Hematopoietic multipotent progenitor cell (in vitro differentiated cells): ENCODE measurements at regions not wholly inside any gene's neighbourhood (a gene's known extent, or its start where the extent isn't known, plus 50 kb on each side); places are given as distances from the start of the nearest gene placed in this dataset.
A peak's percentile ranks its signal among the peaks of the same experiment; 100 is the strongest.
"Not testable (repeated sequence)": the region's sequence is repeated elsewhere in the genome, so short reads cannot be mapped to it uniquely, and the experiment has no call there.

Experiments used
- DNase-seq, 3 donors: peaks; one replicate each; pipeline ENCODE4 v3.0.0-alpha.2; 2011 to 2015; ENCODE audit warnings: low read depth in 2 of 3, low spot score in 2 of 3

DNA sequence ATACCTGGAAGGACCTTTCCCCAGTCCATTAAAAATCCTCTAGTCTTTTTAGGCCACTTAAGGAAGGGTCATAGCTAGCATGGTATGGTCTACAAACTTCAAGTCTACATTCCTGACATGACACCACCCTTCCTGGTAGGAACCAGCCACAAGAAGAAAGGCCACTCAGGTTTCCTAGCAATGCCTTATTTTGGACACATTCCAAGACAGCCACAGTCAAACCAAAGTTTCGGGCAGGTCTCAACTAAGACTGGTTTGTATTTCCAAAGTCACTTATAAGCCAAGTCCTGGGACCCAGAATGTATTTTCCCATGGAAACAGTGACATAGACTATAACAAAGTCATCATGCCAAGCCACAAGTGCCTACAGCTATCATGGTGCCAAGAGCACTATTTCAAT, 50.6 kb upstream of the SLC44A3 start:
- no peak for DNase-seq

DNA sequence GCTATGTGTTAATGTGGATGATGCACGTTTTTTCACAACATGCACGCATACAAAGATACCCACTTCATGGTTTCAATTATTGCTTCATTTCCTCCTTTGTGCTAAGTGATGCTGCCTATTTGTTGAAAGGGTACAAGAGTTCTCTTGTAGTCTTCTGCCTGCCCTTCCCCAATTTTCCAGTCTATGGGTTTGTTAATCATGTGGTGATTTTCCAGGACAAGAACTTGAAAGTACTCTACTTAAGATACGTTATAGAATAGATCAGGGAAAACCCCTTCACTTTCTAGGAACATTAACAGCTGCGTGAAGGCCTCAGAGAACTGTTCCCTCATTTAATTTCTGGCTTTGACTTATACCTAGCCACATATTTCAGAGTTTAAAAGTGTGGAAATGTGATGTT, 52.1 kb upstream of the SLC44A3 start:
- DNase-seq, result no peak

DNA sequence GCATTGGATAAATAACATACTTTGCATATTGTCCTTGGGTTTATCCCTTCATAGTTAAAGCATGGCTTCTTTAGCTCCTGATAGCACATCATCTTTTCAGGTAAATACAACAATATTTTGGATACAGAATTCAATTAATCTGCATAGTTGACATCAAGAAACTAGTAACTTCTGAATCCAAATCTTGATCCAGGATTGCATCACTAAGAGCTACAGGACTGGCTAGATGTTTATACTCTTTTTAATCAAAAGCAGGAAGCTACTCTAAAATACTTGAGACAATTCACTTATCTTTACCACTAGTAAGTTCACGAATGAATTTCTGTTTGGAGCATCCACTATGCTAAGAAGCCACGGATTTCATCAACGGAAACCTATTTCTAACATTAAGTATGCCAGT, 54.2 kb upstream of the SLC44A3 start:
- DNase-seq, result no peak

DNA sequence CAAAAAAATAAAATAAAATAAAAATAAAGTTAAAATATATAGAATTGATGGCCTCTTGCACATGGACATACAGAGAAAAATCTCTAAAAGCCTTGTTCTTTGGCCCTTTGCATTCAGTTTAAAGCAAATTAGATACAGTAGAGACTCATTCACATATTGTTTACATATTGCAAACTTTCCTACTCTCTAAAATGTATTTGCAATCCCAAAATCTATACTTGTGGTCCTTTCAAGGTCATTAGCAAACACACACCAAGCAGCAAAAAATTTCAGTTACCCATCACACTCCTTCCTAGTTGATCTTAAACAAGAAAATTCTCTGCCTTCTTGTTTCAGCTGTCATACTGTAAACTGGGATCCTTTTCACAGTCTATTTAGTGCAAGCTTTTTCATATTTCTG, 61.0 kb upstream of the SLC44A3 start:
- DNase-seq, result no peak

DNA sequence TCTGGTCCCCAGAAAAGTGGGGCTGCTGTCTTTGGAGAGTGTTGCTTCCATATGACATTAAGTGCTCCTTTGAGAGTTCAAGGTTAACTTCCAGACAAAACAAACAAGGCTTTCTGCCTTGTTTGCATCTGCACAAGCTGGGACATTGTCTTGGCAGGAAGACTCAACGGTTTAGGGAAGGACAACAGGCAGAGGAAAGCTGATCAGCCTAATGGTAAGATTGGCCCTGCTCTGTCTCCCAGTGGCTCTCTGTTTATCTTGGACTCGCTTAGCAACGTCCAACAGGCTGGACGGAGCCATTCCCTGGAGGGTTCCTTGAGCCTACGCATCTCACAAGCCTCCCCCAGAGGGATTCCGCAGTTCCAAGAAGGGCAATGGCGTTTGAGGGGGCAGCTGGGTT, 62.2 kb upstream of the SLC44A3 start:
- DNase-seq, result no peak

DNA sequence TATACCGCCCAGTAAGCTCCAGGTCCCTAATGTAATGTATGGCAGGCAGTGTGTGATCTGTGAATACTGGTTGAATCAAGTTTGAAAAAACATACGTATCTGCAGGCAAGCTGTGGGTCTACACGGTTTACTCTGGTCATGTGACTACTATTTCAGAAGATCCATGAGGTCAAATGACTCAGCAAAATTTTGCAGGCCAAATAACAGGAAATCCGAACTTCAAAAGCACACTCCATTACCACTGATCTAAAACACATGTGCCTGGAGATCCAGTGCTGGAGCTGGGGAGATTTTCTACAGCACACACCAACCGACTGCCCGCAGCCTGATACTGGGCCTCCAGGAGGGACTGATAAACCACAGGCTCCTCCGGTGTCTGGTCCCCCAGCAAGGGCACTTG, 64.5 kb upstream of the SLC44A3 start:
- peak in 2 of 3 donors; percentile 86 to 93 for DNase-seq

DNA sequence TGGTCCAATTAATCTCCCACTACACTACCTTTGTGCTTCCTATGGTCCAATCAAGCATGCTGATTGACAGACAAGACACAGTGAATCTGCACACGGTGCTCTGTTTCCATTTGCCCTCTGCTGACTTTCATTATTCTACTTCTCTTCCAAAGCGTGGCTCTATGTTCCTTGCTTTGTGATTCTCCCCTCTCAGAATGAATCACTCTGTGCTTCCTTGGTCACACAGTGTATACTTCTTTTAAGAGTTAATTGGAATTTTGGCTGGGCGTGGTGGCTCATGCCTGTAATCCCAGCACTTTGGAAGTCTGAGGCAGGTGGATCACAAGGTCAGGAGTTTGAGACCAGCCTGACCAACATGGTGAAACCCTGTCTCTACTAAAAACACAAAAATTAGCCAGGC, 65.1 kb upstream of the SLC44A3 start:
- not testable (repeated sequence) for DNase-seq

DNA sequence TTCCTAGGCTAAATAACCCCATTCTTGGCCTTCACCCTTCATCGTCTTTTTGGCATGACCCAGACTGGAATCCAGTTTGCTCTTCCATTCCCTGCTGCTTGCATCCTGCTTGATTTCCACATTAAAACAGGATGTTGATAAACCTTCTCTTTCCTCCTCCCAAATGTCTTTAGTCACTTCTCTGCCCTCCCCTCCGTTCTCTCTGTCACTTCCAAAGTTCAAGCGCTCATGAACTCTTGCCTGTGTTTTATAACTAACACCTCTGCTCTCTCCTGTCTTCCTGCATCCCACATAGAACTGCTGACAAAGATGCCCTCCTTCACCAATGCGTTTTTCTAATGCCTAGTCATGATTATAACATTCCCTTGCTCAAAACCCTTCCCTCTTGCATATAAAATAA, 65.6 kb upstream of the SLC44A3 start:
- no peak for DNase-seq

DNA sequence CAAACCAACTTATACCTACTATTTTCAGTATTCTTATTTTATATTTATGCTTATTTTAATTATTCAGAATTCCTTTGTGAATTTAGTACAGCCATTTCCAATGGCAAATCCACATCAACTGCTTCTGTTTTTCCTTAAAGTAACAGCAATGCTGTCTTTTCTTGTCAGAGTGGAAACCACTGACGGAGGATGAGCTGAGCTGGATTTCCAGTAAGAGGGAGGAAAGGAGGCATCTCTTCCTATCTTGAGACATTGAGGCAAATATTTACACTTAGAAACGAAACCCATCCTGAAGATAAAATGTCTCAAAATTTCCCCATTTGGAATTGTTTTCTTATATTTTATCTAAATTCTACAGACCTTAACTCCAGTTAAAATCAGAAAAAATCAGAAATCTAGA, 66.1 kb upstream of the SLC44A3 start:
- DNase-seq, result no peak

DNA sequence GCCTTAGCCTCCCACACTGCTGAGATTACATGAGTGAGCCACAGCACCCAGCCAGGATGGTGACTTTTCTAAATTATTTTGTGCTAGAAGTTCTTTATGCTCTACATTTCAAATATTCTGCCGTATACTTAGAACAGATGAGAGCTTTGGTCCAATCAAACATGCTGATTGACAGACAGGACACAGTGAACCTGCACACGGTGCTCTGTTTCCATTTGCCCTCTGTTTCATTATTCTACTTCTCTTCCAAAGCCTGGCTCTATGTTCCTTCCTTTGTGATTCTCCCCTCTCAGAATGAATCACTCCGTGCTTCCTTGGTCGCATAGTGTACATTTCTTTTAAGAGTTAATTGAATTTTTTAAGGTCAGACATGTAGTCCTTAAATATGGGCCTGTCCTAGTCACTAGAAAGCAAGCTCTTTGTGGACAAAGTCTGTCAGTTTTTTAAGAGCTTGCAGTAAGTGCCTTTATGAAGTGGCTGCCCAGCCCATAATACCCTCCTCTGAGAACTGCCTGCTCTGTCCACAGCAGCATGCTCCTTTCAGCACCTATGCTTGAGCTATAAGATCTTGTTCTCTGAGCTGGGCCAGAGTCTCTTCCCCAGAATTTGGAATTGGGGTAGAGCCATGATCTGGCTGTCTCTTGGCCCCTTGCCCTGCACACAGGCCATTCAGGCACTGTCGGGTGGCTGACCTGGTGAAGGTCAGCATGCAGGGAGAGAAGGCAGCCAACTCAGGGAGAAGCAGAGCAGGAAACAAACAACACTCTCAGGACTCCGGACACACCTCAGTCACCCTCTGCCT, 66.8 kb upstream of the SLC44A3 start:
- DNase-seq, result no peak

DNA sequence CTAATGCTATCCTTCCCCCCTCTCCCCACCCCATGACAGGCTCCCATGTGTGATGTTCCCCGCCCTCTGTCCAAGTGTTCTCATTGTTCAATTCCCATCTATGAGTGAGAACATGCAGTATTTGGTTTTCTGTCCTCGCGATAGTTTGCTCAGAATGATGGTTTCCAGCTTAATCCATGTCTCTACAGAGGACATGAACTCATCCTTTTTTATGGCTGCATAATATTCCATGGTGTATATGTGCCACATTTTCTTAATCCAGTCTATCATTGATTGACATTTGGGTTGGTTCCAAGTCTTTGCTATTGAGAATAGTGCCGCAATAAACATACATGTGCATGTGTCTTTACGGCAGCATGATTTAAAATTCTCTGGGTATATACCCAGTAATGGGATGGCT, 68.7 kb upstream of the SLC44A3 start:
- DNase-seq, result not testable (repeated sequence)

DNA sequence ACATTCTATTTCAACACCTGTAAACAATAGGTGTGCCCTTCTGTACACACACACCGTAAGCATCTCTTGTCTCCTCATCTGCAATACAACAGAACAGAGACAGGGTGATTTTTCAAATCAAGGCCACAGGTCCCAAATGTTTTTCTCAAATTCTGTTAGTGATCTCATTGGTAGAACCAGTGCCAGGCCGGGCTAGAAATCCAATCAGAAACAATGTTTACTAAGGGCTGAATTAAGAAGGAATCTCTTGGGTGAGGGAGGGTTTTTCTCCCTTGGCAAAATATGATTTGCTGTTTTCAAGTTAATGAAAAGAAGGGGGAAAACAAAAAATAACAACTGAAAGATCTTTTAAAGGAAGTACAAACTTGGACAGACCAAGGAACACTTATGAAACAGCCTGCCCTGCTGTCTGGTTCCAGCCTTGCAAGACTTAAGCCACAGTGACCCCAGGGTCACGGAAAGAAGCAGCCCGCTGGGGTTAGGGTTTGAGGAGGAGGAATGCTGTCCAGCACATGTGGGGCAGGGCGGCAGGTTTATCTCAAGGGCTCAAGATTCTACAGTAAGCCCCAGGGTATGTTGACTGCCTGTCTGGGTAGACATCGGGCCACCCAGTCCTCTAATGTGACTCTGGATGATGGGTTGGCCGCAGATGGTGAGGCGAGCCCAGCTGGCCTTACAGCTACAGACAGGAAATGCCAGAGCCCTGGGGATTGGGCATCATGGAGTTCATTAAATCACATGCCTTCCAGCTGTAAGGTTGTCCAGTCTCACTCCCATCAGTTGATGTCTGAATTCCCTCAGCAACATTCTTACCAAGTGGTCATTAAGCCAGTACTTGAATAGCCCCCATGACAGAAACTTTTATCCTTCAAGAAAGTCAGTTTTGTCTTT, 73.3 kb upstream of the SLC44A3 start:
- no peak for DNase-seq

DNA sequence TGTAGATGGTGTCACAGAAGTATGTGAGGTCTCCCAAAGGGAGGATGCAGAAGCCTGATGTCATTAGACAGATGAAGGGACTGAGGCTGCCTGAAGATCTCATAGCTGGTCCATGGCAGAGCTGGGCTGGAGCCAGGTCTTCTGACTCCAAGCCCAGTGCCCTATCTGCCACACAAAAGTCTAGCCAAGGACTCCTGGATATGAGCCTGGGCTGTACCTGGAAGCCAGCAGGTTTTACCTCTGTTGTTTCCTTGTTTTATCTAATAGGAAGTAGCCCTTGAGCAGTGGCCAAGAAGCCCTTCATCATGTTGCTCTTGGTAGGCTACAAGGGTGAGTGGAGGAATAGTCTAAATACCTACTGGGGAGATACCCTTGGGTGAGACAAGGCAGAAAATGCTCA, 74.4 kb upstream of the SLC44A3 start:
- DNase-seq, result no peak

DNA sequence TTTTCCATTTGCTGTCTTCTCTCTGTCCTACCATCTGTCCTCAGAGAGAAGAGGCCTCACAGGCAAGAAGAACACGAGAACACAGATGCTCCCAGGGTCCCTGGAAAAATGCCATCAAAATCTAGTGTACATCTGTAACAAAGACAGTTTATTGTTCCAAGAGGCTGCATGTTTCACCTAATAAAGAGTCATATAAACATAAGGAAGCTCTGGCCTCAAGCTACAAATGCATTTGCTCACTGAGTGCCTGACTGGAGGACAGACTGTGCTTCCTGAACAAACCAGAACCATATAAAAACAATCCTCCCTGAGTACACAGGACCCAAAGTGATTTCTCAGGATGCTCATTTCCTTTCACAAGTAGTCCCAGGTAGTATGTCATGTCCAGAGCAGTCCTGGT, 76.3 kb upstream of the SLC44A3 start:
- DNase-seq, result no peak

DNA sequence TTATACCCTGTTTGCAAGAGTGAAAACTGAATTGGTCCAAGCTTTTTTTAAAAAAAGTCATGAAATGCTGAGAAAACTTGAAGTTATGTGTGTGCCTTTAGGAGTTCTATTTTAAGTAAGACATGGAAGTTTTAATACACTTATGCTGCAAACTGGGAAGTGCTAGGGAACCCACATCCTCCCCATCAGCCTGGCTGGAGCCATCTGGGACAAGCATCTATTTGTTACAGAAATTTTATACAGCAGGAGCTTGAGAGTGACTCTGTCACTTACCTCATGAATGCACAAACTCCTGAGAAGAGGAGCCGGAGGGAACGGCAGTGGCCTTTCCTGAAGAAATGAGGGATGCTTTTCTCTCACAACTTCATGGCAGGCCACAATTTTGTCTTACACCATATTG, 78.2 kb upstream of the SLC44A3 start:
- DNase-seq, result no peak

DNA sequence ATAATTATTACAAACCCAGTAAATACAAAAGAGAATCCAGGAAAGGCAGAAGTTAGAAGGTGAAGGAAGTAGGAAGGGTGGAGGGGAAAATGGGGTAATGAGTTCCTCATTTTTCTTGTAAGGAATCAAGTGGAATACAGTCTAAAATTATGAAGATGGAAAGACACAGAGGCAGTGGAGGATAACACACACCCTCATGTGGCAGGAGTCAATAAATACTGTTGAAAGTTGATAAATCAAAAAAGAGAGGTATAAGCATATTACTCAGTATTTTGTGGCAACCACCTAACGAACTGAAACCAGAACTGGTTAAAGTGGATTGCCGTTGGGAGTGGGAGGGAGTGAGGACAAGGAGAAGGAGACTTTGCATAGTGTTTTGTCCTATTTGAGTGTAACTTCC, 78.6 kb upstream of the SLC44A3 start:
- peak in 1 of 3 donors; percentile 48 for DNase-seq

DNA sequence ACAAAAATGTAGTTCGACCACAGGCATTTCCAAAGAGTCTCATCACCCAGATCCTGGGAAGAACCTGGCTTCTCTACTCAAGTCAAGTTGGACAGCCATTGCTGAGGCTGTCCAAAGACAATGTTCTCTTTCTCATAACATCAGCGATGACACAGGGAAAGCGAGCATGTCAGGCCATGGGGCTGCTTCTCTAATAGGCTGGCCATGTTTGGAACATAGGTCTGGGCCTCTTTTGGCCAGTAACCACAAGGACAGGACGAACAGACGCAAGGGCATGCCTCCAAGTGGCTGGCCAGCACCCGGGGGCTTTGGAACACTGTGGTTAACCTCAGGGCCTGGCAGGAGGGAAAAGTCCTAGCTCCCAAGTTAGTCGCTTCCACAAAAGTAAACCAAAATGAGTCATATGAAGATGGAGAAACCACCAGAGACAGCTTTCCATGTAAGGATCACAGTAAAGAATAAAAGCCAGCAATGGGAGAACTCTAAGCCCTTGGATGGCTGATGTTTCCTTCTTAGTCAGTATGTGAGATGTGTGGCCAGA, 80.6 kb upstream of the SLC44A3 start:
- no peak for DNase-seq

DNA sequence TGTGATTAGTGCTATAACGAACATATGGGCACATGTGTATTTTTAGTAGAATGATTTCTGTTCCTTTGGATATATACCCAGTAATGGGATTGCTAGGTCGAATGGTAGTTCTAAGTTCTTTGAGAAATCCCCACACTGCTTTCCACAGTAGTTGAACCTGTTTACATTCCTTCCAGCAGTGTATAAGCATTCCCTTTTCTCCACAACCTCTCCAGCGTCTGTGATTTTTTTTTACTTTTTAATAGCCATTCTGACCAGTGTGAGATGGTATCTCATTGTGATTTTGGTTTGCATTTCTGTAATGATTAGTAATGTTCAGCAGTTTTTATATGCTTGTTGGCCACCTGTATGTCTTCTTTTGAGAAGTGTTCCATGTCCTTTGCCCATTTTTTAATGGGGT, 81.8 kb upstream of the SLC44A3 start:
- no peak for DNase-seq

DNA sequence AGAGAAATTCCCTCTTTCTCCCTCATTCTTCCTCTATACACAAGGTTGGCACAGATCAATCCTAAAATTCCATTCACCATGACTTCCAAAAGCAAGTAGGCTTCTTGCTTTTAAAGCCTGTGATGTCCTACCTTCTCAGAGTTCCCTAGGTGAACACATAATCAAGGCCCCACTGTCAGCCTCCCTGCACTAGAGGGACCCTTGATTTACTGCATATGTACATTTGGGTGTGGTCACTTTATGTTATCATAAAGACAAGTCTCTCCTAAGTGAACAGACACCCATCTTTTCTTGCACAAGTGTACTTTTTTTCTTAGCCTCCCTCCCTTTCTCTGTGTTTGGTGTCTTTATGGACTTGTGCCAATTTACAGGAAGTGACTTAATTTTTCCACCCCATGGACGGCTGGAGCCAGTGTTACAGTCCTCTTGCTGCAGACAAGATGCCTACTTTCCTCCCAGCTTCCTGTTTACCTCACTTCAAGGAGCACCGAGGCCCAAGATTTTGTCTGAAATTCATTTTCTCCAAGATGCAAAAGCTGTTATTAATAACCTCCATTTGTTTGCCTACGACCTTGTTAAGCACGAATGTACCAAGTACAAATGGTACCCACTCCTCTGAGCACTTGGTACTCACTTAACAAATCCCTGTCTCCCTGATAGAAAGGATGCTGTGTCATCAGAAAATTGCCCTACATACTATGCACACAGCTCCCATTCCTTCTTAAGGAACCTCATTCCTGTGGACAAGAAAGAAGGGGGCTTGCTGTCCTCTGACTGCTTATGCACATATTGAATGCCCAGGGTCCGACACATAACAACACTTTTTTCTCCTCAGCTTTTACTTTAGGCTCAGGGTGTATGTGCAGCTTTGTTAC, 82.8 kb upstream of the SLC44A3 start:
- DNase-seq, result peak in 1 of 3 donors; percentile 50

DNA sequence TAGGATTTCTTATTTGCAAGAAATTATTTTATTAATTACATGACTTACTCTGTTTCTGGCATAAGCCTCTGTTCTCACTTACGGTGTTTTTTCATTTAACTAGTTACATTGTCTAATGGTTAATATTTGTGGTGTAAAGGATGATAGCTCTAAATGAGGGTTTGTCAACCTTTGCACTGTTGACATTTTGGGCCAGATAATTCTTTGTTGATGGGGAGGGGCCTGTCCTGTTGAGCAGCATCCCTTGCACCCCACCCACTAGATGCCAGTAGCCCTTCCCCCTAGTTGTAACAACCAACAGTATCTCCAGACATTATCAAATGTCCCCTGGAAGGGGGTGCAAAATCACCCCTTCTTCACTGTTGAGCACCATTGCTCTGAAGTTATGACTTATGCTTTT, 83.6 kb upstream of the SLC44A3 start:
- no peak for DNase-seq

DNA sequence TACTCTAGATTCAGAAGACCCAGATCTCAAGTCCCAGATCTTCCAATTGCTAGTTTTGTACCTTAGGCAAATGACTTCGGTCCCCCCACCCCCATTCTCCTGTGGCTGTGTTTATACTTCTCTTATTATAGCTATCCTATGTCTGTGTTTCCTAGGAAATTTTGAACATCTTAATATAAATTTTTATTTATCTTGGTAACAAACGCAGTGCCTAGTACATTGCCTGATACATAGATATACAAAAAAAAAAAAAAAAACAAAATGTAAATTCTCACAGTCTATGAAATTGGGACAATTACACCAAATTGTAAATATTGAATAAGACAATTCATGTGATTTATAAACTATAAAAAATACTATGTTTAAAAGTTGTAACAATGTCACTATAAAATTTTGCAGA, 84.1 kb upstream of the SLC44A3 start:
- no peak for DNase-seq
